ENCODE measurements at regions not wholly inside any gene's neighbourhood (a gene's known extent, or its start where the extent isn't known, plus 50 kb on each side); places are given as distances from the start of the nearest gene placed in this dataset.

DNA sequence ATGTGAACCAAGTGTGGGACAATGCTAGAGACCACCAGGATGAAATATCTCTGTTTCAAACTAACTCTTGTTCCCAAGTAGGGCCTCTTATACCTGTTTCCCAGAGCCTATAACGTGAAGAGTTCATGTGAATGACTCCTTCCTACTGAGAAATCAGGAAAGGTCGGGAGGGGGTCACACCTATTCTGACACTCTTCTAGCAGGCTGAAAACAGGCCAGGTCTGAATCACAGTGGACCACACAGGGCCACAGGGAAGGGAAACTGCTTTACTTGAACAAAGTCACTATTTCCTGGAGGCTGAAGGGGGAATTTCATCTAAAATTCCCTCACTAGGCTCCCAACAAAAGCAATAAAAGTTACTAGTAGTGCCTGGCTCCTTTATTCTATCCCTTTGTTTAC, 88.4 kb upstream of the BMP2 start:
- no peaks in the 10 kb centered on the region for H3K27me3 ChIP-seq (ENCODE audit: control insufficient read depth in 3 of 3, insufficient read depth in 3 of 3, low read length in 2 of 3)
- H3K36me3 ChIP-seq (ENCODE audit: control insufficient read depth in 4 of 4, insufficient read depth in 4 of 4, low read length in 4 of 4), result no peaks in the 10 kb centered on the region
- TF ChIP-seq, protein P1, sequence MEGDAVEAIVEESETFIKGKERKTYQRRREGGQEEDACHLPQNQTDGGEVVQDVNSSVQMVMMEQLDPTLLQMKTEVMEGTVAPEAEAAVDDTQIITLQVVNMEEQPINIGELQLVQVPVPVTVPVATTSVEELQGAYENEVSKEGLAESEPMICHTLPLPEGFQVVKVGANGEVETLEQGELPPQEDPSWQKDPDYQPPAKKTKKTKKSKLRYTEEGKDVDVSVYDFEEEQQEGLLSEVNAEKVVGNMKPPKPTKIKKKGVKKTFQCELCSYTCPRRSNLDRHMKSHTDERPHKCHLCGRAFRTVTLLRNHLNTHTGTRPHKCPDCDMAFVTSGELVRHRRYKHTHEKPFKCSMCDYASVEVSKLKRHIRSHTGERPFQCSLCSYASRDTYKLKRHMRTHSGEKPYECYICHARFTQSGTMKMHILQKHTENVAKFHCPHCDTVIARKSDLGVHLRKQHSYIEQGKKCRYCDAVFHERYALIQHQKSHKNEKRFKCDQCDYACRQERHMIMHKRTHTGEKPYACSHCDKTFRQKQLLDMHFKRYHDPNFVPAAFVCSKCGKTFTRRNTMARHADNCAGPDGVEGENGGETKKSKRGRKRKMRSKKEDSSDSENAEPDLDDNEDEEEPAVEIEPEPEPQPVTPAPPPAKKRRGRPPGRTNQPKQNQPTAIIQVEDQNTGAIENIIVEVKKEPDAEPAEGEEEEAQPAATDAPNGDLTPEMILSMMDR (IDR thresholded peaks at IDR 0.05; ENCODE audit: control extremely low read depth, extremely low read depth), result no peak
- 83 to 84% methylated on average over 2 of the region's 2 CpGs for WGBS, 2 donors
- no peak overlapping the region for H3K27ac ChIP-seq (ENCODE audit: low read depth in 1 of 2, low read length in 1 of 2)
- H3K9me3 ChIP-seq (ENCODE audit: control insufficient read depth in 4 of 4, insufficient read depth in 3 of 4, low read length in 3 of 4), result no peaks in the 10 kb centered on the region
- no peak for DNase-seq
- no peak for ATAC-seq (ENCODE audit: insufficient read depth, low FRiP score)
- H3K4me1 ChIP-seq (ENCODE audit: control insufficient read depth in 5 of 5, insufficient read depth in 5 of 5, low read length in 5 of 5), result no peaks in the 10 kb centered on the region
- no peak overlapping the region for H3K9ac ChIP-seq (ENCODE audit: insufficient read depth in 1 of 2, low read length in 2 of 2)
- no peak overlapping the region for H3K4me3 ChIP-seq

DNA sequence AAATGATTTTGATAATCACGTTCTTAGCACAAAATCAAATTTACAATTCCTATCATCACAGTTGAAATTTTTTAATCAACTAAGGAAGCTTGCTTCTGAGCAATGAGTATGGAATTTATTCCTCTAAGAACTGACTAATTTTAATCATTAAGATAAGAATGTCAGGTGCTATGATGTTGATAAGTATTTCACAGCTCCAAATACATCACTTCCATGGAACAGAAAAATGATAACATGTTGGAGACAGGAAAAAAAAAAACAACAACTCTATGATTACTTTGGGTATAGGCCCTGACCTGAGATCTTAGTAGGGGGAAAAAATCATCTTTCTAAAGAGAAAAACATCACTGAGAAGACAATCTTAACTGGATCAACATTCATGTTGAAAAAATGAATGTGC, 89.4 kb upstream of the BMP2 start:
- H3K4me3 ChIP-seq, result no peak overlapping the region
- H3K9ac ChIP-seq (ENCODE audit: insufficient read depth in 1 of 2, low read length in 2 of 2), result no peak overlapping the region
- TF ChIP-seq, protein P1 (IDR thresholded peaks at IDR 0.05; ENCODE audit: control extremely low read depth, extremely low read depth), result no peak
- H3K9me3 ChIP-seq (ENCODE audit: control insufficient read depth in 4 of 4, insufficient read depth in 3 of 4, low read length in 3 of 4), result no peaks in the 10 kb centered on the region
- no peaks in the 10 kb centered on the region for H3K36me3 ChIP-seq (ENCODE audit: control insufficient read depth in 4 of 4, insufficient read depth in 4 of 4, low read length in 4 of 4)
- DNase-seq, result no peak
- WGBS, 2 donors, result 93 to 95% methylated on average over 1 of the region's 1 CpG
- no peaks in the 10 kb centered on the region for H3K27me3 ChIP-seq (ENCODE audit: control insufficient read depth in 3 of 3, insufficient read depth in 3 of 3, low read length in 2 of 3)
- ATAC-seq (ENCODE audit: insufficient read depth, low FRiP score), result no peak
- H3K4me1 ChIP-seq (ENCODE audit: control insufficient read depth in 5 of 5, insufficient read depth in 5 of 5, low read length in 5 of 5), result no peaks in the 10 kb centered on the region
- no peak overlapping the region for H3K27ac ChIP-seq (ENCODE audit: low read depth in 1 of 2, low read length in 1 of 2)

DNA sequence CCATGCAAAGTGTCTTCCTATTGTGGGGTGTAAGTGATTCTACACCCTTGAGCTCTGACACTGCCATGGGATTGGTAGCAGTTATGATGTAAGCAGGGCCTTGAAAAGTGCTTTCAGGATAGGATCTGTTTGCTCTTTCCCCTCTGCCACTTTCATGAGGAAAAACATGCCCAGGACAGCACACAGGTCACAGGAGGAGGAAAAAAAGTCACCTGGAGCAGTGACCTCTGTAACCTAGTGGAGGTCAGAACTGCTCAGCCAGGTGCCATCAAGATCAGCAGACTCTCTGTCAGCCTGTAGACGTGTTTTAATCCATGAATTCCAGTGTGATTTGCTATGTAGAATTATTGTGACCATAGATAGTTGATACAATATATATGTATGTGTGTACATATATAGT, 92.7 kb upstream of the BMP2 start:
- DNase-seq (no peak), ATAC-seq (ENCODE audit: insufficient read depth, low FRiP score) (no peak)
- no peak overlapping the region for H3K27ac ChIP-seq (ENCODE audit: low read depth in 1 of 2, low read length in 1 of 2)
- 42 to 94% methylated on average over 1 of the region's 1 CpG for WGBS, 2 donors
- H3K27me3 ChIP-seq (ENCODE audit: control insufficient read depth in 3 of 3, insufficient read depth in 3 of 3, low read length in 2 of 3), result no peaks in the 10 kb centered on the region
- H3K9me3 ChIP-seq (ENCODE audit: control insufficient read depth in 4 of 4, insufficient read depth in 3 of 4, low read length in 3 of 4), result peaks cover 0 to 3% (median 0%) of the 10 kb centered on the region in 4 donors
- TF ChIP-seq, protein P1 (IDR thresholded peaks at IDR 0.05; ENCODE audit: control extremely low read depth, extremely low read depth), result no peak
- H3K36me3 ChIP-seq (ENCODE audit: control insufficient read depth in 4 of 4, insufficient read depth in 4 of 4, low read length in 4 of 4), result no peaks in the 10 kb centered on the region
- H3K4me1 ChIP-seq (ENCODE audit: control insufficient read depth in 5 of 5, insufficient read depth in 5 of 5, low read length in 5 of 5), result no peaks in the 10 kb centered on the region
- no peak overlapping the region for H3K9ac ChIP-seq (ENCODE audit: insufficient read depth in 1 of 2, low read length in 2 of 2)
- no peak overlapping the region for H3K4me3 ChIP-seq

DNA sequence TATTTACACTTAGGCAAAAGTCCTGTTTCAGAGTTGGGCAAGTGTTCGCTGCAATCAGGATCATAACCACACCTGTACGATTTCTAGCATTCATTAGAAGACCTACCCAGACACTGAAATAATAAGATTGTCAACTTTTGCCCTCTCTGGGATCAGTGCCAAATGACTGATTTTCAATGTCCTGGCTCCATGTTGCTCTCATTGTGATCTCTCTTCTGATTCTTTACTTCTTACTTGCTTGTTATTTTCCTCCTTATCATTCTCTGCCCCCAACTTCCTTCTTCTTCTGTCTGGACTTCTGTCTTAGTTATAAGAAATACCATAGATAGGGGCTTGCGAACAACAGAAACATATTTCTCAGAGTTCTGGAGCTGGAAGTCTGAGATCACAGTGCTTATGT, 94.4 kb upstream of the BMP2 start:
- Histone ChIP-seq H3K36me3 (ENCODE audit: control insufficient read depth in 4 of 4, insufficient read depth in 4 of 4, low read length in 4 of 4) (no peaks in the 10 kb centered on the region), H3K9me3 (ENCODE audit: control insufficient read depth in 4 of 4, insufficient read depth in 3 of 4, low read length in 3 of 4) (peaks cover 0 to 3% (median 0%) of the 10 kb centered on the region in 4 donors), H3K27me3 (ENCODE audit: control insufficient read depth in 3 of 3, insufficient read depth in 3 of 3, low read length in 2 of 3) (no peaks in the 10 kb centered on the region), H3K27ac (ENCODE audit: low read depth in 1 of 2, low read length in 1 of 2) (no peak overlapping the region), H3K9ac (ENCODE audit: insufficient read depth in 1 of 2, low read length in 2 of 2) (no peak overlapping the region), H3K4me3 (no peak overlapping the region), H3K4me1 (ENCODE audit: control insufficient read depth in 5 of 5, insufficient read depth in 5 of 5, low read length in 5 of 5) (no peaks in the 10 kb centered on the region)
- DNase-seq (no peak), ATAC-seq (ENCODE audit: insufficient read depth, low FRiP score) (no peak)
- WGBS, 2 donors, result 63 to 72% methylated on average over 3 of the region's 3 CpGs
- TF ChIP-seq, protein P1 (IDR thresholded peaks at IDR 0.05; ENCODE audit: control extremely low read depth, extremely low read depth), result no peak
